ENCODE measurements at regions not wholly inside any gene's neighbourhood (a gene's known extent, or its start where the extent isn't known, plus 50 kb on each side); places are given as distances from the start of the nearest gene placed in this dataset.

GRCh38 chr10:118966850-118967125 is 62.7 kb upstream of the NANOS1 start:
- H3K4me3 ChIP-seq, result no peak overlapping the region
- no peaks in the 10 kb centered on the region for H3K36me3 ChIP-seq
- DNase-seq (no peak), ATAC-seq (no peak)
- H3K27me3 ChIP-seq, result no peaks in the 10 kb centered on the region
- no peaks in the 10 kb centered on the region for H3K9me3 ChIP-seq
- H3K27ac ChIP-seq, result peak overlapping the region in 2 of 4 donors; percentile 14 to 46
- TF ChIP-seq POLR2A (IDR thresholded peaks at IDR 0.05) (no peak), CTCF (IDR thresholded peaks at IDR 0.05 in 4 of 5, conservative IDR thresholded peaks at IDR 0.05 in 1 of 5) (no peak)
- in situ Hi-C loops (cut with MboI; ENCODE audit: low sequenced_read_pairs in 4 of 4), result no loop called here
- intact Hi-C loops (cut with DNase I; ENCODE audit: low total_unique reads), result loop anchor here (10.0 kb wide), 1 partner anchor 212 kb away; the partner anchor contains the start of gene CACUL1
- H3K4me1 ChIP-seq, result peaks cover 43 to 49% of the 10 kb centered on the region in 2 donors

GRCh38 chr10:118967160-118967559 is 62.4 kb upstream of the NANOS1 start:
- DNase-seq (no peak), ATAC-seq (no peak)
- Histone ChIP-seq H3K9me3 (no peaks in the 10 kb centered on the region), H3K4me3 (no peak overlapping the region), H3K27ac (peak overlapping the region in 1 of 4 donors; percentile 14), H3K36me3 (no peaks in the 10 kb centered on the region), H3K4me1 (peaks cover 43 to 49% of the 10 kb centered on the region in 2 donors), H3K27me3 (no peaks in the 10 kb centered on the region)
- TF ChIP-seq POLR2A (IDR thresholded peaks at IDR 0.05) (no peak), CTCF (IDR thresholded peaks at IDR 0.05 in 4 of 5, conservative IDR thresholded peaks at IDR 0.05 in 1 of 5) (no peak)
- intact Hi-C loops (cut with DNase I; ENCODE audit: low total_unique reads), result loop anchor here (10.0 kb wide), 1 partner anchor 212 kb away; the partner anchor contains the start of gene CACUL1
- in situ Hi-C loops (cut with MboI; ENCODE audit: low sequenced_read_pairs in 4 of 4), result no loop called here

GRCh38 chr10:118968060-118968459 is 61.5 kb upstream of the NANOS1 start:
- Histone ChIP-seq H3K27ac (peak overlapping the region in 1 of 4 donors; percentile 10), H3K27me3 (no peaks in the 10 kb centered on the region), H3K4me1 (peaks cover 43 to 49% of the 10 kb centered on the region in 2 donors), H3K4me3 (no peak overlapping the region), H3K36me3 (no peaks in the 10 kb centered on the region), H3K9me3 (no peaks in the 10 kb centered on the region)
- ATAC-seq (peak in 1 of 2 donors; percentile 20), DNase-seq (no peak)
- intact Hi-C loops (cut with DNase I; ENCODE audit: low total_unique reads) (loop anchor here (10.0 kb wide), 1 partner anchor 213 kb away; the partner anchor contains the start of gene CACUL1), in situ Hi-C loops (cut with MboI; ENCODE audit: low sequenced_read_pairs in 4 of 4) (no loop called here)
- TF ChIP-seq POLR2A (IDR thresholded peaks at IDR 0.05) (no peak), CTCF (IDR thresholded peaks at IDR 0.05 in 4 of 5, conservative IDR thresholded peaks at IDR 0.05 in 1 of 5) (no peak)

- in situ Hi-C loops (cut with MboI; ENCODE audit: low sequenced_read_pairs in 4 of 4), result no loop called here
- peak overlapping the region in 1 of 4 donors; percentile 10 for H3K27ac ChIP-seq
- no peak overlapping the region for H3K4me3 ChIP-seq
- H3K36me3 ChIP-seq, result no peaks in the 10 kb centered on the region
- H3K4me1 ChIP-seq, result peaks cover 43 to 49% of the 10 kb centered on the region in 2 donors
- H3K27me3 ChIP-seq, result no peaks in the 10 kb centered on the region
- ATAC-seq (no peak), DNase-seq (no peak)
- H3K9me3 ChIP-seq, result no peaks in the 10 kb centered on the region
- TF ChIP-seq POLR2A (IDR thresholded peaks at IDR 0.05) (no peak), CTCF (IDR thresholded peaks at IDR 0.05 in 4 of 5, conservative IDR thresholded peaks at IDR 0.05 in 1 of 5) (no peak)
- intact Hi-C loops (cut with DNase I; ENCODE audit: low total_unique reads), result loop anchor here (10.0 kb wide), 1 partner anchor 214 kb away; the partner anchor contains the start of gene CACUL1
Measured at GRCh38 chr10:118968482-118968881, 61.0 kb upstream of the NANOS1 start.

- in situ Hi-C loops (cut with MboI; ENCODE audit: low sequenced_read_pairs in 4 of 4) (no loop called here), intact Hi-C loops (cut with DNase I; ENCODE audit: low total_unique reads) (loop anchor here (10.0 kb wide), 1 partner anchor 214 kb away; the partner anchor contains the start of gene CACUL1)
- no peak for DNase-seq
- Histone ChIP-seq H3K9me3 (no peaks in the 10 kb centered on the region), H3K27me3 (no peaks in the 10 kb centered on the region), H3K4me3 (no peak overlapping the region), H3K36me3 (no peaks in the 10 kb centered on the region), H3K4me1 (peaks cover 43 to 49% of the 10 kb centered on the region in 2 donors), H3K27ac (no peak overlapping the region)
- no peak for TF ChIP-seq POLR2A (IDR thresholded peaks at IDR 0.05)
- TF ChIP-seq CTCF (IDR thresholded peaks at IDR 0.05 in 4 of 5, conservative IDR thresholded peaks at IDR 0.05 in 1 of 5), result no peak
- no peak for ATAC-seq
Measured at GRCh38 chr10:118969014-118969413, 60.5 kb upstream of the NANOS1 start.

Measured in gastrocnemius medialis (tissue), 4 donors.